ENCODE measurements at regions not wholly inside any gene's neighbourhood (a gene's known extent, or its start where the extent isn't known, plus 50 kb on each side); places are given as distances from the start of the nearest gene placed in this dataset.

DNA sequence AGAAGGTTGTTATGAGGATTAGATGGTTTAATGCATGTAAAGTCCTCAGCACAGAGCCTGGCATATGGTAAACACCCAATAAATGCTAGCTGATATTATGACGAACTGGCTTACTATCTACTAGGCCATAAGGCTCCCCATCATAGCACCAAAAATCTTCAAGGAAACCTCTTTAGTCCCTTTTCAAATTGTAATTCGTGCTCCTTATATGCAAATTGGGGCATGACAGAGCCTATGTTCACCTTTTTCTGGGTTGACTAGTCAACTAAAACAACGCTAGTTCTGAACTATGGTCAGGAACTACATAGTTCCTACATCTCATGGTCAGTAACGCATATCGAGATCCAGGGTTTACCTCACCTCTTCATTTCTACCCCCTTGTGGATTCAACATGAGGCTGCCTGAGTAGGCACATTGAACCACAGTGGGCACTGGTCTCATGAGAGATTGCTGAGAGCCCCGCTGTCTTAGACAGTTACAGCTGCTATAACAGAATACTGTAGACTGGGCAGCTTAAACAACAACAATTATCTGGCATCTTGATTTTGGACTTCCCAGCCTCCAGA lies 97.2 kb upstream of the TNFAIP3 start:
- H3K9me3 ChIP-seq (ENCODE audit: low read length) = no peaks in the 10 kb centered on the region
- no peaks in the 10 kb centered on the region for H3K79me2 ChIP-seq (ENCODE audit: insufficient read depth, low read length)
- no peaks in the 10 kb centered on the region for H4K20me1 ChIP-seq (ENCODE audit: insufficient read depth, low read length)
- H3K9me2 ChIP-seq (ENCODE audit: low read depth, low read length) = no peaks in the 10 kb centered on the region
- H2AFZ ChIP-seq (ENCODE audit: low read length) = no peak overlapping the region
- no peaks in the 10 kb centered on the region for H3K4me1 ChIP-seq (ENCODE audit: insufficient read depth, low read length, severe bottlenecking)
- TF ChIP-seq EZH2 (IDR thresholded peaks at IDR 0.05; ENCODE audit: borderline replicate concordance, low read length) = no peak
- TF ChIP-seq CTCF (IDR thresholded peaks at IDR 0.05; ENCODE audit: low read length) = no peak
- H3K4me3 ChIP-seq (ENCODE audit: low read depth, low read length, poor library complexity, severe bottlenecking) = no peak overlapping the region
- no peak overlapping the region for H3K9ac ChIP-seq (ENCODE audit: low read length)
- H3K27ac ChIP-seq (ENCODE audit: low read depth, low read length, poor library complexity, severe bottlenecking) = no peak overlapping the region
- no peaks in the 10 kb centered on the region for H3K36me3 ChIP-seq (ENCODE audit: insufficient read depth, low read length)
- H3F3A ChIP-seq (ENCODE audit: insufficient read depth, low read length) = no peaks in the 10 kb centered on the region
- no peak overlapping the region for H3K4me2 ChIP-seq (ENCODE audit: low read length)
- no peaks in the 10 kb centered on the region for H3K27me3 ChIP-seq (ENCODE audit: insufficient read depth, low read length)

DNA sequence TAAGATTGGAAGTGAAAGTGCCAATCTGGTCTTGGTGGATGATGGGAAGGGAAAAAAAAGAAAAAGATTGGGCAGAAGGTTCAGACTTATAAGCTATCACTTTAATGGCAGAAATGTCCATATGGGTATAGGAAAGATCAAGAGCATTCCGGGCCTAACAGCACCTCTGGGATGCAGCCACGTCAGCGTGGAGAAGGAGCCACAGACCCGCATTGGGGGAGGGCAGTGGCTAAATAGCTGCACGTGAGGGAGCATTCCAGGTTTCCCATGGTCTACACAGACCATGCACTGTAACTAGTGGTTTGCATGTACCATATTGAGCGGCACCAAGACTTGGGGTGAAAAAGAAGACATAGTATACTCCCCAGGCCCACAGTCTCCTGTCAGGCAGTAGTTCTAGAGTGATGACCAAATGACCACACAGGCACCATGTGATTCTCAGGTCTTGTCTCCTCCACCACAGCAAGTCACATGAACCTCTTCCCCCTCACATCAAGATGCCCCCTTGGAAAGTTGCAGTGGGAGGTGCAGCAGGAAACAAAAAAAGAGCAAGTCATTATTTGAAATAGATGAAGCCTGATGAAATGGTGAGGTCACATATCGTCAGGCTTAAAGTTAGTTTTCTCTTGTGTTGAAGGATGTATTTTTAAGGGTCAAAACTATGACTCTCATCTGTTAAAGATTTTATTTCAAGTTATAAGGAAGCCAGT lies 94.4 kb upstream of the TNFAIP3 start:
- Histone ChIP-seq H3K4me3 (ENCODE audit: low read depth, low read length, poor library complexity, severe bottlenecking) (no peak overlapping the region), H3K9me2 (ENCODE audit: low read depth, low read length) (no peaks in the 10 kb centered on the region), H3K4me1 (ENCODE audit: insufficient read depth, low read length, severe bottlenecking) (no peaks in the 10 kb centered on the region), H3K4me2 (ENCODE audit: low read length) (no peak overlapping the region), H3K9ac (ENCODE audit: low read length) (no peak overlapping the region), H3K36me3 (ENCODE audit: insufficient read depth, low read length) (no peaks in the 10 kb centered on the region), H4K20me1 (ENCODE audit: insufficient read depth, low read length) (no peaks in the 10 kb centered on the region), H3K79me2 (ENCODE audit: insufficient read depth, low read length) (no peaks in the 10 kb centered on the region), H3K9me3 (ENCODE audit: low read length) (no peaks in the 10 kb centered on the region), H3K27me3 (ENCODE audit: insufficient read depth, low read length) (no peaks in the 10 kb centered on the region), H3K27ac (ENCODE audit: low read depth, low read length, poor library complexity, severe bottlenecking) (no peak overlapping the region), H2AFZ (ENCODE audit: low read length) (no peak overlapping the region), H3F3A (ENCODE audit: insufficient read depth, low read length) (no peaks in the 10 kb centered on the region)
- TF ChIP-seq CTCF (IDR thresholded peaks at IDR 0.05; ENCODE audit: low read length) = no peak
- TF ChIP-seq EZH2 (IDR thresholded peaks at IDR 0.05; ENCODE audit: borderline replicate concordance, low read length) = no peak

- H3K79me2 ChIP-seq (ENCODE audit: insufficient read depth, low read length) = no peaks in the 10 kb centered on the region
- no peak overlapping the region for H2AFZ ChIP-seq (ENCODE audit: low read length)
- no peaks in the 10 kb centered on the region for H3K9me2 ChIP-seq (ENCODE audit: low read depth, low read length)
These were observed 91.8 kb upstream of the TNFAIP3 start for GRCh38 chr6:137775227-137775626.

More at GRCh38 chr6:137775227-137775626, 91.8 kb upstream of the TNFAIP3 start:
- no peak overlapping the region for H3K27ac ChIP-seq (ENCODE audit: low read depth, low read length, poor library complexity, severe bottlenecking)
- TF ChIP-seq CTCF (IDR thresholded peaks at IDR 0.05; ENCODE audit: low read length) (no peak), EZH2 (IDR thresholded peaks at IDR 0.05; ENCODE audit: borderline replicate concordance, low read length) (no peak)
- H3K36me3 ChIP-seq (ENCODE audit: insufficient read depth, low read length) = no peaks in the 10 kb centered on the region
- H3K4me3 ChIP-seq (ENCODE audit: low read depth, low read length, poor library complexity, severe bottlenecking) = no peak overlapping the region
- no peaks in the 10 kb centered on the region for H4K20me1 ChIP-seq (ENCODE audit: insufficient read depth, low read length)
- no peaks in the 10 kb centered on the region for H3K4me1 ChIP-seq (ENCODE audit: insufficient read depth, low read length, severe bottlenecking)
- no peaks in the 10 kb centered on the region for H3K27me3 ChIP-seq (ENCODE audit: insufficient read depth, low read length)
- no peak overlapping the region for H3K9ac ChIP-seq (ENCODE audit: low read length)
- no peaks in the 10 kb centered on the region for H3K9me3 ChIP-seq (ENCODE audit: low read length)
- H3F3A ChIP-seq (ENCODE audit: insufficient read depth, low read length) = no peaks in the 10 kb centered on the region
- no peak overlapping the region for H3K4me2 ChIP-seq (ENCODE audit: low read length)

All from OCI-LY1 (cell line).